AG04449 (cell line): ENCODE measurements at regions not wholly inside any gene's neighbourhood (a gene's known extent, or its start where the extent isn't known, plus 50 kb on each side); places are given as distances from the start of the nearest gene placed in this dataset.

Experiments used
- CTCF ChIA-PET: fragments of 350-600 bp; formaldehyde crosslinking; extraction: SDS; loops from one replicate; lab custom pipeline; 2021; ENCODE audit warnings: antibody characterized with exemption; lab: Yijun Ruan, JAX
- POLR2A ChIA-PET: fragments of 400-600, 350-600 bp; formaldehyde crosslinking; extraction: SDS; loops from one replicate; lab custom pipeline; 2020; ENCODE audit warnings: antibody characterized with exemption, inconsistent platforms; lab: Yijun Ruan, JAX
- DNase-seq: peaks from one replicate; pipeline ENCODE4 v3.0.0-alpha.2; 2010; ENCODE audit warnings: low read depth, low spot score
- H3K4me3 ChIP-seq: 2 replicates; pipeline ENCODE4 v1.5.1; 2011; ENCODE audit warnings: low read depth, mild to moderate bottlenecking, control low read depth, low read length
- TF ChIP-seq, protein P1 (sequence below): IDR thresholded peaks from one replicate; pipeline ENCODE4 v1.5.1; 2011; ENCODE audit warnings: mild to moderate bottlenecking, moderate library complexity, low read length, control low read depth, inconsistent platforms; ENCODE audit not compliant: insufficient read depth; ENCODE audit errors: missing control alignments

DNA sequence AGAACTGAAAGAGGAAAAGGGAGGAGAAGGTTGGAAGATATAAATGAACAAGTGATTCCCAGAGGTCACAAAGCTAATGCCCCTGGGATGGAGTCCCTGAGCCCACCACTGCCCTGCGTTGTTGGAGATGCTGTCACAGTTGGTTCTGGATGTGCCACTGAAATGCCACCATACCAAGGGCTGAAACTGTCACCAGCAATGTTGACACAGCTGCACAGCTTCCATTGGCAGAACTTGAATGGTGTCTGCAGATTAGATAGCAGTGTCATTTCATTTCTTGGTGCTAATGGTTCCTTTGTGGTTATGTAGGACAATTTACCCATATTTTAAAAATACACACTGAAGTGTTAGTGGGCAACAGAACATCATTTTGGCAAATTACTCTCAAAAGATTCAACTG lies 120.7 kb downstream of the TBXT start:
- CTCF ChIA-PET: no interaction called here
- no peak for DNase-seq
- POLR2A ChIA-PET: interaction anchor here (0.8 kb wide), 1 partner anchor 22 kb away, joined by 3 read pairs; no protein-coding TSS in a partner anchor
- TF ChIP-seq, protein P1, sequence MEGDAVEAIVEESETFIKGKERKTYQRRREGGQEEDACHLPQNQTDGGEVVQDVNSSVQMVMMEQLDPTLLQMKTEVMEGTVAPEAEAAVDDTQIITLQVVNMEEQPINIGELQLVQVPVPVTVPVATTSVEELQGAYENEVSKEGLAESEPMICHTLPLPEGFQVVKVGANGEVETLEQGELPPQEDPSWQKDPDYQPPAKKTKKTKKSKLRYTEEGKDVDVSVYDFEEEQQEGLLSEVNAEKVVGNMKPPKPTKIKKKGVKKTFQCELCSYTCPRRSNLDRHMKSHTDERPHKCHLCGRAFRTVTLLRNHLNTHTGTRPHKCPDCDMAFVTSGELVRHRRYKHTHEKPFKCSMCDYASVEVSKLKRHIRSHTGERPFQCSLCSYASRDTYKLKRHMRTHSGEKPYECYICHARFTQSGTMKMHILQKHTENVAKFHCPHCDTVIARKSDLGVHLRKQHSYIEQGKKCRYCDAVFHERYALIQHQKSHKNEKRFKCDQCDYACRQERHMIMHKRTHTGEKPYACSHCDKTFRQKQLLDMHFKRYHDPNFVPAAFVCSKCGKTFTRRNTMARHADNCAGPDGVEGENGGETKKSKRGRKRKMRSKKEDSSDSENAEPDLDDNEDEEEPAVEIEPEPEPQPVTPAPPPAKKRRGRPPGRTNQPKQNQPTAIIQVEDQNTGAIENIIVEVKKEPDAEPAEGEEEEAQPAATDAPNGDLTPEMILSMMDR: no peak
- H3K4me3 ChIP-seq: no peak overlapping the region

DNA sequence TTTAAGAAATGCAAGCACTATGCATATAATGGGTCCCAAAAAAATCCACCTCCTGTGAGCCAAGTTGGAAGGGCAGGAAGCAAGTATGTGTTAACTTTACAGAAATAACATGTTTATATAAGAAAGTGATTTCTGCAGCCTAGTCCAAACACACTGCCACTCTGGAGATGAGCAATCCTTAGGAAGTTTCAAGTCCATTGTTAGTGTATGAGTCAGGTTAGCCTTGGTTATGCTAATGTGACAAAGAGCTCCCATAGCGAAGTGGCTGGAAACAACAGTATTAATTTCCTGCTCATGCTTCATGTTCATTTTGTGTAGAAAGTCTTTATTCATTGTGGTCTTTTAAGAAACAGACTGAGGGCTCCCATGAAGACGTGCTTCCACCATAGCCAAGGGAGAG lies 121.4 kb downstream of the TBXT start:
- H3K4me3 ChIP-seq: no peak overlapping the region
- TF ChIP-seq, protein P1: no peak
- DNase-seq: peak; percentile 89
- ChIA-PET POLR2A (interaction anchor here (0.8 to 1.2 kb wide), 2 partner anchors 21 to 39 kb away, joined by 3 read pairs; no protein-coding TSS in a partner anchor), CTCF (interaction anchor here (1.2 kb wide), 1 partner anchor 10 kb away, joined by 4 read pairs; no protein-coding TSS in a partner anchor)

DNA sequence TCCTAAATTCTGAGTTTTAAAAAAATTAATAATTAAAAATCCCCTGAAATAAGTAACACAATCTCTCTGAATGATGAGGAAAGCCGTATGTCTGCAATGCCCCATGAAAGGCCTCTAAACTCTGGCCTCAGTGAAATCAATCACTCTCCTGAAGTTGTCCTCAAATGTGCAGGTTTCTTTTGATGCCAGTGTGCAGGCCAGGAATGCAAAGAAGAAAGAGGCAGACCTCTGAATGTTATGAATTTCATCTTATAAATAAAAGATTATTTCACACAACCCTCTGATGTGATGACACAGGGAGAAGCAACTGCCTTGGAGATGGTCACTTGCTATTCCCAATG lies 121.8 kb downstream of the TBXT start:
- no peak for DNase-seq
- POLR2A ChIA-PET: interaction anchor here (1.2 kb wide), 1 partner anchor 39 kb away, joined by 3 read pairs; no protein-coding TSS in a partner anchor
- CTCF ChIA-PET: interaction anchor here (1.2 kb wide), 1 partner anchor 9 kb away, joined by 4 read pairs; no protein-coding TSS in a partner anchor
- TF ChIP-seq, protein P1: no peak
- H3K4me3 ChIP-seq: no peak overlapping the region

DNA sequence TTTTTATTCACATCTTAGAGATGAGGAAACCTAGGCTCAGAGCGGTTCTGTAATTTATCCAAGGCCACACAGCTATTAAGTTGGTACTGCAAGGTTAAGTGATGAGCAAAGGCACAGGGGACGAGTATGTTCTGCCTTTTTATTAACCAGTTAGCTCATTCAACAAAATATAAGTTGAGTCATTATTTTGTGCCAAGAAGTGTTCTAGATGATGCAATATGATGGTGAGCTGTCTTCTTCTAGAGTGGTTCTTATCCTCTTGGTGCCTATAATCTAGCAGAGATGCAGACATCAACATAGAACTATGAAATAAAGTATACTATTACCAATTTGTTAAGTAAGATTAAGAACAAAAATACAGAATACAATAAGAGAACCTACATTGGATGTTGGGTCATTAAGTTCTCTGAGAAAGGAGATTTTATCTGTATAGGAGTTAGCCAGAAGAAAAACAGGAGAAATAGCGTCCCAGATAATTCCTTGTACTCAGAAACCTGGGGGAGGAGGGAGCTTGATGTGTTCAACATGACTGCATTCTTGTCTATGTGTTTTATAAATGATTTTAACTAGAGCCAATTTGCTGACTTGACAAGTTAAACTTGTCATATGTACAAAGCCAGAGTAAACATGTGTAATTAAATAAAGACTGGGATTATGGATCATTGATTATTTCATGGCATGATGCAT lies 122.3 kb downstream of the TBXT start:
- POLR2A ChIA-PET: interaction anchor here (1.2 kb wide), 1 partner anchor 38 kb away, joined by 3 read pairs; no protein-coding TSS in a partner anchor
- no peak for DNase-seq
- TF ChIP-seq, protein P1: no peak
- no peak overlapping the region for H3K4me3 ChIP-seq
- CTCF ChIA-PET: interaction anchor here (0.6 to 1.2 kb wide), 3 partner anchors 9 to 16 kb away, joined by 3 to 5 read pairs (median 4); no protein-coding TSS in a partner anchor

DNA sequence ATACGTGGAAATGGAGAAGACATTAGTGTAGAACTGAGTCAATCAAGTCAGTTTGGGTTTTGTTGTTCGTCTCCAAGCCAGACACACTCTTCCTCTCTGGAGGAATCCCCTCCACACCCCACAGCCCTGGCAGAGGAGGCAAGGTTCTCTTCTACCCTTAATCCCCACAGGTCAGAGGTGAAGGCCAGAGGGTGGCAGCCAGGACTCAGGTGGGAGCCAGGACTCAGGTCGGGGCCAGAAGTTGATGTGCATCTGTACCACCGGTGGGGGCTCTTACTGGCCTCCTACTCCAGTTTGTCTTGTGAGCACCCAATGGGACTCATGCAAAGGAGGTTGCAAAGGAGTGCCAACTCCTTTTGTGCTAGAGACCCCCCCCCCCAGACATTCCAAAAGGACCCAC lies 126.4 kb downstream of the TBXT start:
- CTCF ChIA-PET: interaction anchor here (1.1 kb wide), 2 partner anchors 8 to 151 kb away, joined by 3 to 4 read pairs; no protein-coding TSS in a partner anchor
- POLR2A ChIA-PET: no interaction called here
- TF ChIP-seq, protein P1: no peak
- no peak overlapping the region for H3K4me3 ChIP-seq
- no peak for DNase-seq

DNA sequence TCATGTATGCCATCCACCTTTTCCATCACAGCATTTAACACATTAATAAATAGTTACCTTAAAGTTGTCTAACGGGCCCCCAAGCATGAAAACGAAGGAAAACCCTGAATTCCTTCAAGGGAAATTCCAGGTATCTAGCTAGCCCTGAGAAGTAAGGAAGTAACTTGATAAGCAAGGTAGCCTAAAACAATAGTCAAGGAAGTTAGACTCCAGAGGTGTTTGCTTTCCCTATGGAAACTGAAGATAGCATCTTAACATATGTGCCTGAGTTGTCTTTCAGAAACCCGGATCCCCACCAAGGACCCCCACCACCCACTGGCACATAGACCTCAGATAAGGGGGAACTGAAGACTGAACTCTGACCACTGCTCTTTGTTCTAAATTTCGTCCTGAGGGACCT lies 127.4 kb downstream of the TBXT start:
- no peak overlapping the region for H3K4me3 ChIP-seq
- no peak for DNase-seq
- POLR2A ChIA-PET: no interaction called here
- TF ChIP-seq, protein P1: no peak
- CTCF ChIA-PET: no interaction called here
